ENCODE measurements at regions not wholly inside any gene's neighbourhood (a gene's known extent, or its start where the extent isn't known, plus 50 kb on each side); places are given as distances from the start of the nearest gene placed in this dataset.

- no peak for TF ChIP-seq CHD7 (IDR thresholded peaks at IDR 0.05; ENCODE audit: insufficient replicate concordance, low read length)
- no peak for TF ChIP-seq CBX5 (IDR thresholded peaks at IDR 0.05; ENCODE audit: low read depth, low read length)
- TF ChIP-seq POLR2AphosphoS5 (IDR thresholded peaks at IDR 0.05; ENCODE audit: low read depth, low read length) = no peak
- TF ChIP-seq, protein P1, sequence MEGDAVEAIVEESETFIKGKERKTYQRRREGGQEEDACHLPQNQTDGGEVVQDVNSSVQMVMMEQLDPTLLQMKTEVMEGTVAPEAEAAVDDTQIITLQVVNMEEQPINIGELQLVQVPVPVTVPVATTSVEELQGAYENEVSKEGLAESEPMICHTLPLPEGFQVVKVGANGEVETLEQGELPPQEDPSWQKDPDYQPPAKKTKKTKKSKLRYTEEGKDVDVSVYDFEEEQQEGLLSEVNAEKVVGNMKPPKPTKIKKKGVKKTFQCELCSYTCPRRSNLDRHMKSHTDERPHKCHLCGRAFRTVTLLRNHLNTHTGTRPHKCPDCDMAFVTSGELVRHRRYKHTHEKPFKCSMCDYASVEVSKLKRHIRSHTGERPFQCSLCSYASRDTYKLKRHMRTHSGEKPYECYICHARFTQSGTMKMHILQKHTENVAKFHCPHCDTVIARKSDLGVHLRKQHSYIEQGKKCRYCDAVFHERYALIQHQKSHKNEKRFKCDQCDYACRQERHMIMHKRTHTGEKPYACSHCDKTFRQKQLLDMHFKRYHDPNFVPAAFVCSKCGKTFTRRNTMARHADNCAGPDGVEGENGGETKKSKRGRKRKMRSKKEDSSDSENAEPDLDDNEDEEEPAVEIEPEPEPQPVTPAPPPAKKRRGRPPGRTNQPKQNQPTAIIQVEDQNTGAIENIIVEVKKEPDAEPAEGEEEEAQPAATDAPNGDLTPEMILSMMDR (IDR thresholded peaks at IDR 0.05; ENCODE audit: control extremely low read depth in 1 of 3, insufficient read depth in 1 of 3, low read depth in 1 of 3, low read length in 3 of 3) = no peak
- TF ChIP-seq PHF8 (conservative IDR thresholded peaks at IDR 0.05; ENCODE audit: low read depth, low read length) = no peak
- TF ChIP-seq CTBP2 (IDR thresholded peaks at IDR 0.05; ENCODE audit: borderline replicate concordance, insufficient read depth, insufficient read length, low read length) = no peak
- TF ChIP-seq EZH2 (IDR thresholded peaks at IDR 0.05; ENCODE audit: low read depth, low read length, severe bottlenecking) = no peak
- TF ChIP-seq TCF12 (IDR thresholded peaks at IDR 0.05; ENCODE audit: low read depth, low read length) = no peak
- no peak for TF ChIP-seq GTF2F1 (IDR thresholded peaks at IDR 0.05; ENCODE audit: borderline replicate concordance, low read depth, low read length)
Observed at GRCh38 chr12:115626210-115626609, 651.3 kb downstream of the MED13L start (continued).

Data from H1 (cell line).